ENCODE measurements at regions not wholly inside any gene's neighbourhood (a gene's known extent, or its start where the extent isn't known, plus 50 kb on each side); places are given as distances from the start of the nearest gene placed in this dataset.

DNA sequence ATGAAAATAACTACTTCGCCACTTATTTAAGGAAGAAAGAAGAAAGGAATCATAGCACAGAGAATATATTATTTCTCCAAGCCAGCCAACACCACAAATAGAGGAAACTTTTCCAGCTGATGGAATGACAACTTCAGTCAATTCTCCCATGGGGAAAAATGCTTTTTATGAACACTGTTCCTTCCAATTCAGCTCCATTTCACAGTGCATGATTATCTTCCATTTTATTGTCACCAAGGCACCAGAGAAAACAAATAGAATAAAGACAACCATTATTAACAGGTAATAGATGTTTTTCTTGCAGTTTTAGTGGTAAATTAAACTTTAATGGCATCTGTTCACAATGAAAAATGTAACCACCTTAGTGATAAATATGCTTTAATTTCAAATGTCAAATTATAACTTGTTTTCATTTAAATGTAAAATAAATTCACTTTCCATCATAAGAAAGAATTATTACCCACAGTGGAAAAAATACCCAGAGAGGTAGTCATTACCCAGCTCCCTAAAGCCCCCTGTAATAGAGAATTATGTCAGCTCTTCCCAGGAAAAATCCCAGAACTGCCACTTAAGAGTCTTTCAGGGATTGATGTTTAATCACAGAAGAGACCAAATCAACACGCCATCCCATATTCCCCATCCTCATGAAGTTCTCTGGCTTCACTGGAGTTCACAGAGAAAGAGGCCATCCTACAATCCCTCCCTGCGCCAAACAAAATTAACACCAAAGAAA lies 828.3 kb upstream of the TMEM132C start:
- no peak for DNase-seq (ENCODE audit: low read depth in 3 of 3)

DNA sequence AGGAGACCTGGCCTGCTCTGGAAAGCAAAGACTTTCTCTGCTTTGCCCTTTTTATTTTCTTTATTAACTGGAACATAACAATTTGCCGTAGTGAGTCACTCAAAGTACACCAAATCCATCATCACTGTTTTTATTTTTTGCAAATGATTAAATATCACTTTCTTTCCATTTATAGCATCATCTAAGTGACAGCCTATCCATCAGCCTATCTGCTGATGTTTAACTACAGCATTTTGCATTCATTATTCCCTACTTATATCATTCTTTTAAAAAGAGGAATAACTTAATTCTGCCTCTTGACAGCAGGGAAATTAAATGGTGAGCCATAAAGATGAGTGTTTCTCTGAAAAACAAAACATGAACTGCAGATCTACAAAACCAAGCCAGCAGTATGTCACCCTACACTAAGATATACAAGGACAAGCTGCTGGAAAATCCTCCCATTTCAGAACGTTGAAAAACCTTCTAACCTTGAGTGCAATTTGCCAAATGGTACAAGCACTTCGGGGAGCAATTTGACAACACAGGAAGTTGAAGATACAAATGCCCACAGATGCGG lies 821.3 kb upstream of the TMEM132C start:
- DNase-seq (ENCODE audit: low read depth in 3 of 3), result no peak

- no peak for DNase-seq (ENCODE audit: low read depth in 3 of 3)
These were observed 818.1 kb upstream of the TMEM132C start for GRCh38 chr12:127448906-127449305.

DNA sequence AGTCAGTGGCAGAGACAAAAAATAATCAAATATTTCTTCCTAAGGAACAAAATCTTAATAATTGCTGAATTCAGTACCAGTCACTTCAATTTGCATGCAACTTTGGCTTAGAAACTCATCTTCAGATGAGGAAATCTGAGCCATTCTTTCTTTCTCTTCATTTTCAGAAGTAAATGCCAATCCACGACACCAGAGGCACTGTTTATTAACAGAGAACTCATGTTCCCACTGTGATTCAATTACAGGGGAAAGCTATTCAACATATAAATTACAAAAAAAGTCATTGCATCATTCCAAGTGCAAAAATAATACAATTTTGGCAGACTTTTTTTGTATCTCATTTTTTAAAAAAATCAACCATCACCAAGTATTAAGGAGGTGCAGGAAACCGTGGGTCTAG lies 816.1 kb upstream of the TMEM132C start:
- no peak for DNase-seq (ENCODE audit: low read depth in 3 of 3)

DNA sequence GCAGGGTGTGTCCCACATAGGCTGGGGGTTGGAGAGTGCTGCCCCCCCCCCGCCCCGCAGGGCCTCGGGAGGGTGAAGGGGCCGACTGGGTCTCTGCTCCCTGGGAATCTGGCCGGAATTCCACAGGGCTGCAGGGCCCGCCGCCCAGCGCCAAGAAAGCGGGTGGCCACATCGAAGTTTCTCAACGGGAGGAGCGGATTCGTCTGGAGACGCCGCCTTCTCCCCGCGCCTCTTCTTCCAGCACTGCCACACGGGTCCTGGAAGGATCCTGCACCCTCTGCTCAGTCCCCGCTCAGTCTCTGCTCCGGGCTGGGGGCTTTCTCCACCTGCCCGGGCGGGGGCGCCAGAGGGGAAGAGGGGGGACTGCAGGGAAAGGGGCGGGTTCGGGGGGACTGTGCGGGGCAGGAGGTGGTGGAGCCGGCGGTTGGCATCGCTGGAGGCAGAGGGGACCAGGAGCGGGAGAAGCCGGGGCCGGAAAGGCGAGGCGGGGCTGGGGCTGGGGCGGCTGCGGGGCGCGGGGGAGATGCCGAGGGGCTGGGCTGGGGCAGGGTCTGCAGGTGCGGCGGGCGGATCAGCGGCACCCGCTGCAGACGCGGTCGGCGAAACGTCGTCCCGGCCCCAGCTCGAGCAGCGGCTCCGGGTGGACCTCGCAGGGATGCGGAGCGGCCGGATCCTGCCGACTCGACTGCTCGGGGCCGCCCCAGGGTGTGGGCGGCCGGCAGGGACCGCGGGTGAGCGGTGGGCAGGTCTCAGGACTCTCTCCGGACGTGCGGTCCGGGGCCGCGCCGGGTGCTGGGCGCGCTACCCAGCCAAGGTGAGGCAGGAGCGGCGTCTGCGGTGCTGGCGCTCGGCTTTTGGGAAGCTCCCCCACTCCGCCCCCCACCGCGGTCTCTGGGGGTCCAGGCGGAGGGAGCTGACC lies 811.4 kb upstream of the TMEM132C start:
- DNase-seq (ENCODE audit: low read depth in 3 of 3), result no peak

GRCh38 chr12:127457726-127458125 lies 809.2 kb upstream of the TMEM132C start:
- no peak for DNase-seq (ENCODE audit: low read depth in 3 of 3)

- DNase-seq (ENCODE audit: low read depth in 3 of 3), result no peak
These were observed 807.8 kb upstream of the TMEM132C start for GRCh38 chr12:127459166-127459565.

- no peak for DNase-seq (ENCODE audit: low read depth in 3 of 3)
These were observed 807.3 kb upstream of the TMEM132C start for GRCh38 chr12:127459687-127460086.

DNA sequence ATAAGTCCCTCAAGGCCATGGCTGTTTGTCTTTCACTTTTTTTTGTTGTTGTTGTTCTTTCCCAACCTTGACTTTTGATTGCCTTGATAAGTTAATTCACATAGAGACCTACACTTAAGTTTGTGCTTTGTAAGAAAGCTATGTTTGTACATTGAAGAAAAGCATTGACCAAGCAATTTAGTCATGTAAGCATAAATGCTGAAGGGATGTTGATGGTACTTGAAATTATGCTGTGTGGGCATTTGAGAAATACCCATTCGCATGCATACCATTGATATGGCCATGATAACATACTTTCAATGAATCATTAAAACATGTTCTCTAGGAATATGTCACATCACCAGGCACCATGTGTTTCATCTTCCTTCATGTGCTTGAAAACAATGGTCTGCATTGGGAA lies 803.7 kb upstream of the TMEM132C start:
- DNase-seq (ENCODE audit: low read depth in 3 of 3), result no peak

- DNase-seq (ENCODE audit: low read depth in 3 of 3), result no peak
These were observed 797.6 kb upstream of the TMEM132C start for GRCh38 chr12:127469331-127469730.

- no peak for DNase-seq (ENCODE audit: low read depth in 3 of 3)
These were observed 793.2 kb upstream of the TMEM132C start for GRCh38 chr12:127473766-127474165.

DNA sequence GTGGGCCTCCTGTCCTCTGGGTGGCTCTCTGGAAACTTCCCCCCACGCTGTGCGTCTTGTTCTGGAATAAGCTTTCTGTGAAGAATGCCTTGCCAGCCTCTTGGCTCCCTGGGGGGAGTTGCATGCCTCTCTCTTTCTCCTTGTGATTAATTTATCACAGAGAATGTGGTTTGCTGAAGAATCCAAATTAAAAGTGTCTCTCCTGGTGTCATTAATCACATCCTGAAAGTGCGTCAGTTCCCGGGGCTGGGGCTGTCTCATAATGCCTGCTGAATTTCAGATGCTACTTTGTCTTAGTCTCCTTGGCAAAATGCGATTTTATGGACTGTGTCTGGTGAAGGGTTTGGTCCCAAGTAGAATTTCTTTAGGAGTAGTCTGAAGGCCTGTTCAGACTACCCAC lies 787.7 kb upstream of the TMEM132C start:
- DNase-seq (ENCODE audit: low read depth in 3 of 3), result no peak

DNA sequence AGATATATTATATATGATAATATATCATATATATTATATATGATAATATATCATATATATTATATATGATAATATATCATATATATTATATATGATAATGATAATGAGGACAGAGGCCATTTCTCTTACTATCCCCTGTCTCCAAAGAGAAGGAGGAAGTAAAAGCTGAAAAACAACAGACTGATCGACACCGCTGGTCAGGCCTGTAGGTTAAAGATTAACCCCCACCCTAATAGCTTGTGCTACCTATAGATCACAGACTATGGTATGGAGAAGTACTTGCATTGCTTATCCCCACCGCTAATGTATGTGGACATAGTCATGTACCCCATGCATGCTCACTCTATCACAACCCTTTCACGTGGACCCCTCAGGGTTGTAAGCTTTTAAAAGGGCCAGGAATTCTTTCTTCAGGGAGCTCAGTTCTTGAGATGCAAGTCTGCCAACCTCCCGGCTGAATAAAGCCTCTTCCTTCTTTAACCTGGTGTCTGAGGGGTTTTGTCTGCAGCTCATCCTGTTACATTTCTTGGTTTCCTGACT lies 786.1 kb upstream of the TMEM132C start:
- no peak for DNase-seq (ENCODE audit: low read depth in 3 of 3)

DNA sequence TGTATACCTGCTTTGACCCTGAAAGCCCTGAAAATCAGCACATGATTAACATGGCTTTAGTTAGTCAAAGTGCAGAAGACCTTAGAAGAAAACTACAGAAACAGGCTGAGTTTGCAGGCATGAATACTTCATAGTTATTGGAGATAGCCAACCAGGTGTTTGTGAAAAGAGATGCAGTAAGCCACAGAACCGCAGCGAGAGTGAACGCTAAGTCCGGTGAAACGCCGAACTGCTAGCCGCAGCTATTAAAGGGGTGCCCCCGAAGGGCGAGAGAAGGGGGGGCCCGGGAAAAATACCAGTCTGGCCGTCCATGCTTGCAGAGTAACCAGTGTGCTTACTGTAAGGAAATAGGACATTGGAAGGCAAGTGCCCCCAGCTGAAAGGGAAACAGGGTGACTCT lies 784.0 kb upstream of the TMEM132C start:
- DNase-seq (ENCODE audit: low read depth in 3 of 3), result no peak

GRCh38 chr12:127485528-127485927 lies 781.4 kb upstream of the TMEM132C start:
- peak in 1 of 3 experiments; percentile 8 for DNase-seq (ENCODE audit: low read depth in 3 of 3)

DNA sequence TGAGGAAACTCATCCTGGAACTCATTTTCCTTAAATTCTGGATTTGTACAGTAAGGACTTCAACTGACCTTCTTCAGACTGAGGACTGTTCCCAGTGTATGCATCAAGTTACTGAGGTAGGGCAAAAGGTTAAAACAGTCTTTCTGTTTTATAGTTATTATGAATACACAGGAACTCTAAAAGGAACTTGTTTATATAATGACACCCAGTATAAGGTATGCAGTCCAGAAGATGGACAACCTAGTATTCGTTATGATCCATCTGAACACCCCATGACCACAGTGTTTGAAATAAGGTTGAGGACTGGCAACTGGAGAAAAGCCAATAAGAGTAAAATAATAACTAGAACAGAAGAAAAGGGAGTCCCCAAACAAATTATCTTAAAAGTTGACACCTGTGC lies 779.9 kb upstream of the TMEM132C start:
- no peak for DNase-seq (ENCODE audit: low read depth in 3 of 3)

DNA sequence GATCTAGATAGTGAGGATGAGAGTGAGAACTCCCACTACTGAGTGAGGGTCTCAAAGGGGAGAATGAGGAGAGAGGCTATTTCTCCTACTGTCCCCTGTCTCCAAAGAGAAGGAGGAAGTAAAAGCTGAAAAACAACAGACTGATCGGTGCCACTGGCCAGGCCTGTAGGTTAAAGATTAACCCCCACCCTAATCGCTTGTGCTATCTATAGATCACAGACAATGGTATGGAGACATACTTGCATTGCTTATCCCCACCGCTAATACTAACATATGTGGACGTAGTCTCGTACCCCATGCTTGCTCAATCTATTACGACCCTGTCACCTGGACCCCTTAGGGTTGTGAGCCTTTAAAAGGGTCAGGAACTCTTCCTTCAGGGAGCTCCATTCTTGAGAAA lies 777.9 kb upstream of the TMEM132C start:
- DNase-seq (ENCODE audit: low read depth in 3 of 3), result no peak

- no peak for DNase-seq (ENCODE audit: low read depth in 3 of 3)
These were observed 771.7 kb upstream of the TMEM132C start for GRCh38 chr12:127494961-127495915.

- DNase-seq (ENCODE audit: low read depth in 3 of 3), result no peak
These were observed 770.7 kb upstream of the TMEM132C start for GRCh38 chr12:127496255-127496654.

DNA sequence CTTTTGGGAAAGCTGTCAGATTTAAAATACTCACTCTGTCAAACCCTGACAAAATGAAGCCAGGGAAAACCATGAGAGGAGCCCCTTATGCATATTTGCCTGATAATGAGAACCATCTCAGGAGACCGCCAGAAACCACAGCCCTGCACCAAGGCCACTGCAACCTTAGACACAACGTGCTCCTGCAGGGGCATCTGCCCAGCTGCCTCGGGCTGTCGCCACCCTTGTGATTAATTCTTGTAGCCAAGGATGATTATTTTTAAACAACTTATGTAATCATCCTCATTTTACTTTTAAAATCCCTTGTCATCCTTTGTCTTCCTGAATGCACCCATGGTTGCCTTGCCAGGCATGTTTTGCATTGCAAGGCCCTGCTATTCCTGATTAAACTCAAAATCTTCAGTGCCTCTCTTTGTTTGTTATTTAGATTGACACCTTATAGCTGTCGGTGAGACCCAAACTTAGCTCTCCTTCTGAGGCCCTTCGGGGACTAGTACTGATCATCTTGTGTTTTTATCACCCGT lies 766.4 kb upstream of the TMEM132C start:
- DNase-seq (ENCODE audit: low read depth in 3 of 3), result no peak

DNA sequence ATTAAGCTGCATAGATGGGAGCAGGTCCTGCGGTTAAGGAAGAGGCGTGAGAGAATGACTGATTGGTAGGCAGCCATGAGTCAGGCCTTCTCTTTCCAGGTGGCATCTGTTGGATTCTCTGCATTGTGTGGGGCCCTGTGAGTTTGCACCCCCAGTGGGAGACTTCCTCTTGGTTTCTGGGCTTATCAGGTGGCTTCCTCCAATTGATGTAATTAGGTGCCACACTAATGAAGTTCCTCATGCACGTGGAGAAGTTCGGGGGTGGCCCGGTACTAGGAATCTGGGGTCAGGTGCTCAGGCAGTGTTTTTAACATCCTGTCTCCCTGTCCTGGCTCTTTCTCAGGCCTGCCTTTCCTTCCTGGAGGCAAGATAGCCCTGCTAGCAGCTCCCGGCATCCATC lies 765.1 kb upstream of the TMEM132C start:
- DNase-seq (ENCODE audit: low read depth in 3 of 3), result no peak
